ELF-1 (cell line): ENCODE measurements at regions not wholly inside any gene's neighbourhood (a gene's known extent, or its start where the extent isn't known, plus 50 kb on each side); places are given as distances from the start of the nearest gene placed in this dataset.
"Not testable (repeated sequence)": the region's sequence is repeated elsewhere in the genome, so short reads cannot be mapped to it uniquely, and the experiment has no call there.

ENCODE experiments used
- DNase-seq: peaks from one replicate; pipeline ENCODE4 v3.0.0-alpha.2; 2016; ENCODE audit warnings: low read depth, low spot score

GRCh38 chr18:43797347-43797746, 520.1 kb upstream of the SYT4 start:
- no peak for DNase-seq

GRCh38 chr18:43800584-43800983, 523.3 kb upstream of the SYT4 start:
- no peak for DNase-seq

GRCh38 chr18:43805646-43806194, 528.4 kb upstream of the SYT4 start:
- peak; percentile 6 for DNase-seq

- no peak for DNase-seq
Observed at GRCh38 chr18:43812627-43813026, 535.3 kb upstream of the SYT4 start.

GRCh38 chr18:43819397-43819796, 542.1 kb upstream of the SYT4 start:
- no peak for DNase-seq

- DNase-seq: no peak
Observed at GRCh38 chr18:43819873-43820272, 542.6 kb upstream of the SYT4 start.

- no peak for DNase-seq
Observed at GRCh38 chr18:43825768-43826167, 548.5 kb upstream of the SYT4 start.

GRCh38 chr18:43826215-43826614, 548.9 kb upstream of the SYT4 start:
- DNase-seq: no peak

- DNase-seq: no peak
Observed at GRCh38 chr18:43827311-43827710, 550.0 kb upstream of the SYT4 start.

- no peak for DNase-seq
Observed at GRCh38 chr18:43830303-43830702, 553.0 kb upstream of the SYT4 start.

GRCh38 chr18:43830947-43831346, 553.7 kb upstream of the SYT4 start:
- DNase-seq: peak; percentile 42

- DNase-seq: peak; percentile 27
Observed at GRCh38 chr18:43846299-43846698, 569.0 kb upstream of the SYT4 start.

- DNase-seq: no peak
Observed at GRCh38 chr18:43847164-43848091, 570.1 kb upstream of the SYT4 start.

GRCh38 chr18:43849831-43850230, 572.5 kb upstream of the SYT4 start:
- not testable (repeated sequence) for DNase-seq

GRCh38 chr18:43855376-43855775, 578.1 kb upstream of the SYT4 start:
- peak; percentile 14 for DNase-seq

GRCh38 chr18:43863180-43863579, 585.9 kb upstream of the SYT4 start:
- DNase-seq: no peak

GRCh38 chr18:43866696-43867095, 589.4 kb upstream of the SYT4 start:
- no peak for DNase-seq

GRCh38 chr18:43868497-43868995, 591.3 kb upstream of the SYT4 start:
- DNase-seq: no peak

- DNase-seq: no peak
Observed at GRCh38 chr18:43869451-43870008, 592.2 kb upstream of the SYT4 start.

- no peak for DNase-seq
Observed at GRCh38 chr18:43870626-43871025, 593.3 kb upstream of the SYT4 start.

- no peak for DNase-seq
Observed at GRCh38 chr18:43875511-43875910, 598.2 kb upstream of the SYT4 start.

- DNase-seq: no peak
Observed at GRCh38 chr18:43876286-43876685, 599.0 kb upstream of the SYT4 start.

- no peak for DNase-seq
Observed at GRCh38 chr18:43876748-43877147, 599.5 kb upstream of the SYT4 start.
